Ovary (tissue), 7 donors: ENCODE measurements at regions not wholly inside any gene's neighbourhood (a gene's known extent, or its start where the extent isn't known, plus 50 kb on each side); places are given as distances from the start of the nearest gene placed in this dataset.

ENCODE experiments used
- DNase-seq, 5 donors: peaks; one replicate each; pipeline ENCODE4 v3.0.0-alpha.2; 2019 to 2020
- H3K27ac ChIP-seq, 2 donors: fragments of 200-600 bp; one replicate each; pipeline versions ENCODE4 v1.5.1 to v1.8.0; 2019 to 2022
- H3K27me3 ChIP-seq: fragments of 200-600 bp; one replicate; pipeline ENCODE4 v1.8.0; 2022
- H3K36me3 ChIP-seq: fragments of 200-600 bp; sonication (generic); one replicate; pipeline ENCODE4 v1.5.1; 2019
- H3K4me1 ChIP-seq: one replicate; pipeline ENCODE4 v1.8.1; 2013; ENCODE audit warnings: mild to moderate bottlenecking, moderate library complexity; ENCODE audit not compliant: insufficient read depth
- H3K4me3 ChIP-seq: fragments of 200-600 bp; sonication (generic); one replicate; pipeline ENCODE4 v1.5.1; 2017
- H3K9me3 ChIP-seq, 2 donors: fragments of 200-600 bp in 1 of 2; sonication (generic) in 1 of 2; one replicate each; pipeline versions ENCODE4 v1.5.1 to v1.8.1; 2013 to 2019; ENCODE audit warnings: mild to moderate bottlenecking in 1 of 2, moderate library complexity in 1 of 2
- EP300 ChIP-seq: sonication (generic); formaldehyde crosslinking; IDR thresholded peaks from one replicate; pipeline ENCODE4 v1.6.1; 2017; ENCODE audit warnings: antibody characterized with exemption
- POLR2A ChIP-seq: fragments of 450-650 bp; IDR thresholded peaks from one replicate; pipeline ENCODE4 v1.6.1; 2017; ENCODE audit warnings: antibody characterized with exemption, mild to moderate bottlenecking, moderate library complexity
- WGBS, 3 donors: extraction: QIAGEN DNeasy Blood & Tissue Kit in 1 of 3; methylation state at CpG; one replicate each; pipeline versions ENCODE4 v1.1.5 to v1.1.7; 2013 to 2017; 5-methylcytosine and 5-hydroxymethylcytosine counted together
- intact Hi-C, 4 donors: fragments of 100-400 bp; cut with DNase I; formaldehyde crosslinking; loops; one replicate each; pipeline versions ENCODE4 v1.11.0 to v1.15.1; 2022 to 2023
- TF ChIP-seq, protein P1 (sequence below), 3 donors: fragments of 450-650 bp in 2 of 3; fragments of 200-600 bp in 1 of 3; IDR thresholded peaks; one replicate each; pipeline versions ENCODE4 v1.5.1 to v1.8.0; 2016 to 2022; ENCODE audit warnings: antibody characterized with exemption in 3 of 3, mild to moderate bottlenecking in 1 of 3
- donor health status: DM: no; HTN: no; CAD: no; lungs with moderate emphysema.
- donor health status: DM: no; HTN: no; CAD: no.
- donor health status: Bipolar disorder and iron deficiency.
- donor health status: DM: no; HTN: no; CAD: no.
- donor health status: DM: yes; HTN: yes; CAD: no.

DNA sequence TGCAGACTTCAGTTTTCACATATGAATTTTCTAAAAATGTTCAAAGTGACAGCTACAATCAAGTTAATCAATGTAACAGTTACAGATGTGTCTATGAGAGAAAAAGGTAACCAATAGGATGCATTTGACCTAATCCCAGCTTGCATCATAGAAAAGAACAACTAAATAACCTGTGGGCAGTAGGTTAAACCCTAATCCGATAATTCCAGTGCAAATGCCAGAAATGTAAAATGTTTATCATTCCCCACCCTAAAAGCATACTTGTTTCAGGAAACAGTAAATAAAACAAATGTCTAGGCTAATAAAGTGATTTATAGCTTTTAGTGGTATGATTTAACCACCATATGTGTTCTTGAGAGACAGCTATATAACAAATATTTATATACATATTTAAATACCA is 592.6 kb downstream of the PRELID2 start:
- intact Hi-C loops, result no loop called here
- 50 to 67% (median 65%) methylated on average over 1 of the region's 1 CpG for WGBS, 3 donors
- H3K27me3 ChIP-seq, result no peaks in the 10 kb centered on the region

DNA sequence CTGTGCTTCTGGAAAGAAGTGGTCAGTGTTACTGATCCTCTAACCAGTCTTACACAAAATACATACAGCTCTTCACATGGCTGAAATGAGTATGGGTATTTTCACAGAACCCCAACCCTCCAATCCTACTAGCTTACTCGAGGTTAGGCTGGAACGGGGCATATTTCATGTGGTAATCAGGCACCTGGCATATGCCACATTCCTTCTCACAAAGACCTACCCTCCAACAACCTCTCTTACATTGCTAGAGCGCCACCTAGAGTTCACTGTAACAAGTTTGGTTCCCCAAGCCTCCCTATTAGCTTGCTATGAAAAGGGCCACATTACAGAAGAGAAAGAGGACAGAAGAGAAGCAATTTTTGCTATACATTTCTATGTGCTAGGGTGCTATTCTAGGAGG is 597.3 kb downstream of the PRELID2 start:
- Histone ChIP-seq H3K4me3 (no peak overlapping the region), H3K36me3 (no peaks in the 10 kb centered on the region), H3K4me1 (no peaks in the 10 kb centered on the region), H3K27ac (no peak overlapping the region), H3K27me3 (no peaks in the 10 kb centered on the region), H3K9me3 (no peaks in the 10 kb centered on the region)
- 9 to 22% (median 20%) methylated on average over 3 of the region's 3 CpGs for WGBS, 3 donors
- DNase-seq, result no peak
- no peak for TF ChIP-seq EP300
- TF ChIP-seq, protein P1, sequence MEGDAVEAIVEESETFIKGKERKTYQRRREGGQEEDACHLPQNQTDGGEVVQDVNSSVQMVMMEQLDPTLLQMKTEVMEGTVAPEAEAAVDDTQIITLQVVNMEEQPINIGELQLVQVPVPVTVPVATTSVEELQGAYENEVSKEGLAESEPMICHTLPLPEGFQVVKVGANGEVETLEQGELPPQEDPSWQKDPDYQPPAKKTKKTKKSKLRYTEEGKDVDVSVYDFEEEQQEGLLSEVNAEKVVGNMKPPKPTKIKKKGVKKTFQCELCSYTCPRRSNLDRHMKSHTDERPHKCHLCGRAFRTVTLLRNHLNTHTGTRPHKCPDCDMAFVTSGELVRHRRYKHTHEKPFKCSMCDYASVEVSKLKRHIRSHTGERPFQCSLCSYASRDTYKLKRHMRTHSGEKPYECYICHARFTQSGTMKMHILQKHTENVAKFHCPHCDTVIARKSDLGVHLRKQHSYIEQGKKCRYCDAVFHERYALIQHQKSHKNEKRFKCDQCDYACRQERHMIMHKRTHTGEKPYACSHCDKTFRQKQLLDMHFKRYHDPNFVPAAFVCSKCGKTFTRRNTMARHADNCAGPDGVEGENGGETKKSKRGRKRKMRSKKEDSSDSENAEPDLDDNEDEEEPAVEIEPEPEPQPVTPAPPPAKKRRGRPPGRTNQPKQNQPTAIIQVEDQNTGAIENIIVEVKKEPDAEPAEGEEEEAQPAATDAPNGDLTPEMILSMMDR (IDR thresholded peaks at IDR 0.05), result no peak
- no peak for TF ChIP-seq POLR2A
- intact Hi-C loops, result no loop called here

More for the DNA sequence above, 592.6 kb downstream of the PRELID2 start:
- TF ChIP-seq, protein P1 (IDR thresholded peaks at IDR 0.05), result no peak
- no peak for TF ChIP-seq EP300
- TF ChIP-seq POLR2A, result no peak
- no peak for DNase-seq
- H3K4me3 ChIP-seq, result no peak overlapping the region
- H3K9me3 ChIP-seq, result no peaks in the 10 kb centered on the region
- no peaks in the 10 kb centered on the region for H3K4me1 ChIP-seq
- H3K27ac ChIP-seq, result no peak overlapping the region
- no peaks in the 10 kb centered on the region for H3K36me3 ChIP-seq

DNA sequence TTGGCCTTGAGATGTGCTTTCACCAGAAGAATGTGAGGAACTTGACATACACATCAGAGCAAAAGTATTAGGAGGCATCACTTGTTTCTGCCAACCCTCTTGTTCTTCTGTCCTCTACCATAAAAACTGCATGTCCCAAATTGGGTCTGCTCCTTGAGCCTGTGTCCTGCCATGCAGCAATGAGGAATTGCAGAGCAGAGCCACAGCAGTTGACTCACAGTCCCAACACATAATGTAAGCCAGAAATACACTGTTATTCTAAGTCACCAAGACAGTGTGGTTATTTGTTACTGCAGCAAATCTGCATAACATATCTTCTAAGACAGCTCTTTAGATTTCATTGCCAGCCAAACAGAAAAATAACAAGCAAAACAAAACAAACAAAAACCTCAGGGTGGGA is 598.2 kb downstream of the PRELID2 start:
- no peak for DNase-seq
- Histone ChIP-seq H3K4me3 (no peak overlapping the region), H3K27me3 (no peaks in the 10 kb centered on the region), H3K27ac (no peak overlapping the region), H3K9me3 (no peaks in the 10 kb centered on the region), H3K36me3 (no peaks in the 10 kb centered on the region), H3K4me1 (no peaks in the 10 kb centered on the region)
- TF ChIP-seq, protein P1 (IDR thresholded peaks at IDR 0.05), result no peak
- TF ChIP-seq EP300 (no peak), POLR2A (no peak)
- intact Hi-C loops, result no loop called here

DNA sequence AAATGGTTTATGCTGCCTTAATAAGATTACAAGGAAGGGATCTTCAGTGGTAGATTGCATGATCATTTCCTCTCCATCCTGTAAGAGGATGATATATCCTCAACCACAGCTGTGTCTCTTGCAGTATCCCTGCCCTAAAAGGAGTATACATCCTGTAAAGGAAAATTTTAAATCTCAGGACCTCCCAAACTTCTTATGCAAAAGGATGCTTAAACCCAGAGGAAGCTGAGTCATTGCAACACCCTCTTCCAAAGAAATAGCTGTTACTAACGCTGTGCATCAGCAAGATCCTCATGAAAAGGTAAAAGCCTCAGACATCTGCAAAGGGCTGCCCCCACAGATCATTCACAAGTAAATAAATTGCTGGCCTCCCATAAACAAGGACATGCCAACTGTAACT is 599.0 kb downstream of the PRELID2 start:
- intact Hi-C loops, result no loop called here
- 65 to 77% (median 72%) methylated on average over 1 of the region's 1 CpG for WGBS, 3 donors
- H3K27me3 ChIP-seq, result no peaks in the 10 kb centered on the region
- H3K4me1 ChIP-seq, result no peaks in the 10 kb centered on the region
- no peak overlapping the region for H3K27ac ChIP-seq
- no peaks in the 10 kb centered on the region for H3K36me3 ChIP-seq
- no peak overlapping the region for H3K4me3 ChIP-seq
- no peak for DNase-seq
- no peaks in the 10 kb centered on the region for H3K9me3 ChIP-seq
- TF ChIP-seq, protein P1 (IDR thresholded peaks at IDR 0.05), result no peak
- TF ChIP-seq POLR2A (no peak), EP300 (no peak)

DNA sequence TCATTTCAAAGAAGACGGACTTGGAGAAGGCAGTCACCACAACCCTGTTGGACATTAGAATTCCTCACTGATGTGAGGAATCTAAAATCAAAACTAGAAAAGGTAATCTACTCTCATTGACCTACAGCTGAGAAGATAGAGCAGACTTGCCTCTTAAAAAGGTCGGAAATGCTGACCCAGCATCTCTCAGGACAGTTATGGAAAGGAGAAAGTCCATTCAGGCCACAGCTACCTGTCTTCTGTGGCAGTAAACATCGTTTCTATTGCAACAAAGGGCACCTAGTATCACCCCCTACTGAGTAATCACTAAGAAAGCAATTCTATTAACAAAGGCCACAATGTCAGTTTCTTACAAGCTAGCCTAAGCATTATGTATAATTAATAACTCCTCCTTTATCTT is 601.7 kb downstream of the PRELID2 start:
- intact Hi-C loops, result no loop called here
- Histone ChIP-seq H3K9me3 (no peaks in the 10 kb centered on the region), H3K4me3 (no peak overlapping the region), H3K27ac (no peak overlapping the region), H3K27me3 (no peaks in the 10 kb centered on the region), H3K4me1 (no peaks in the 10 kb centered on the region), H3K36me3 (no peaks in the 10 kb centered on the region)
- TF ChIP-seq POLR2A (no peak), EP300 (no peak)
- TF ChIP-seq, protein P1 (IDR thresholded peaks at IDR 0.05), result no peak
- WGBS, 3 donors, result 79 to 84% (median 82%) methylated on average over 3 of the region's 3 CpGs
- no peak for DNase-seq
